HCT116 (cell line): ENCODE measurements at regions not wholly inside any gene's neighbourhood (a gene's known extent, or its start where the extent isn't known, plus 50 kb on each side); places are given as distances from the start of the nearest gene placed in this dataset.

Experiments
- ATAC-seq: fragments of 200-7000 bp; cut with Tn5 transposase; 2 replicates; pipeline ENCODE4 v1.9.1; 2020; ENCODE audit warnings: mild to moderate bottlenecking, moderate library complexity
- BruUV-seq: library from RNA; stranded (reverse); fragments of 400-500 nt; replicated peaks from 2 replicates; lab custom pipeline; 2021; lab: Mats Ljungman, UMichigan
- CTCF ChIA-PET: fragments of 300-600 bp; sonication (Branson Sonifier 250); formaldehyde crosslinking; loops from one replicate; lab custom pipeline; 2021; ENCODE audit warnings: antibody characterized with exemption; lab: Charles Lee
- POLR2A ChIA-PET: fragments of 300-600, 350-600 bp; sonication (Branson Sonifier 250); formaldehyde crosslinking; loops from one replicate; lab custom pipeline; 2021; ENCODE audit warnings: antibody characterized with exemption; lab: Charles Lee
- RAD21 ChIA-PET, 2 experiments: fragments of 300-600 bp; sonication (Branson Sonifier 250); formaldehyde crosslinking; loops; one replicate each; lab custom pipeline; 2023; ENCODE audit warnings: low total read pairs in 2 of 2; ENCODE audit not compliant: uncharacterized antibody in 2 of 2, unreplicated experiment in 2 of 2, low non-redundant PET in 1 of 2; lab: Charles Lee
- DNase-seq: peaks from one replicate; pipeline ENCODE4 v3.0.0-alpha.2; 2010; ENCODE audit warnings: low read depth, low spot score
- H2AFZ ChIP-seq: fragments of 200-600 bp; shearing (Covaris generic), sonication (generic); 2 replicates; pipeline ENCODE4 v1.6.1; 2017; ENCODE audit warnings: low read depth, mixed run types, mixed read lengths, antibody characterized with exemption, low read length; ENCODE audit not compliant: poor library complexity, severe bottlenecking
- H3K27ac ChIP-seq: 2 replicates; pipeline ENCODE4 v1.5.1; 2012; ENCODE audit warnings: low read depth, low read length
- H3K27me3 ChIP-seq: fragments of 200-600 bp; sonication (generic); 2 replicates; pipeline ENCODE4 v1.6.1; 2016; ENCODE audit warnings: mixed run types, low read length, mixed read lengths; ENCODE audit not compliant: insufficient read depth
- H3K36me3 ChIP-seq, 2 experiments: fragments of 200-500 bp in 1 of 2; fragments of 200-600 bp in 1 of 2; sonication (Bioruptor generic) in 1 of 2; sonication (generic) in 1 of 2; 2 replicates each; pipeline versions ENCODE4 v1.5.1 to v1.6.1; 2014 to 2016; ENCODE audit warnings: low read length in 2 of 2, inconsistent platforms in 1 of 2, mixed read lengths in 1 of 2, mixed run types in 1 of 2; ENCODE audit not compliant: insufficient read depth in 2 of 2, control insufficient read depth in 1 of 2
- H3K4me1 ChIP-seq, 2 experiments: fragments of 200-600 bp in 1 of 2; sonication (generic) in 1 of 2; 2 replicates each; pipeline versions ENCODE4 v1.5.1 to v1.6.1; 2012 to 2017; ENCODE audit warnings: low read length in 2 of 2, inconsistent platforms in 1 of 2, mild to moderate bottlenecking in 1 of 2, mixed read lengths in 1 of 2, mixed run types in 1 of 2, moderate library complexity in 1 of 2; ENCODE audit not compliant: insufficient read depth in 2 of 2, control insufficient read depth in 1 of 2
- H3K4me2 ChIP-seq: fragments of 200-600 bp; sonication (generic); 2 replicates; pipeline ENCODE4 v1.6.1; 2017; ENCODE audit warnings: mixed run types, low read length, mixed read lengths
- H3K4me3 ChIP-seq, 2 experiments: fragments of 200-600 bp in 1 of 2; sonication (generic) in 1 of 2; replicated peaks in 1 of 2; 2 replicates each; pipeline ENCODE4 v1.5.1; 2011 to 2016; ENCODE audit warnings: low read length in 2 of 2, control low read depth in 1 of 2, low read depth in 1 of 2, mild to moderate bottlenecking in 1 of 2, mixed read lengths in 1 of 2, mixed run types in 1 of 2
- H3K79me2 ChIP-seq: fragments of 200-600 bp; sonication (generic); 2 replicates; pipeline ENCODE4 v1.6.1; 2017; ENCODE audit warnings: mild to moderate bottlenecking, mixed run types, low read length, moderate library complexity, mixed read lengths; ENCODE audit not compliant: insufficient read depth
- H3K9ac ChIP-seq: fragments of 200-600 bp; sonication (generic); 2 replicates; pipeline ENCODE4 v1.6.1; 2016; ENCODE audit warnings: low read length, mixed read lengths
- H3K9me2 ChIP-seq: fragments of 200-600 bp; sonication (generic), shearing (Covaris generic); 2 replicates; pipeline ENCODE4 v1.6.1; 2017; ENCODE audit warnings: mixed run types, mild to moderate bottlenecking, moderate library complexity; ENCODE audit not compliant: insufficient read depth
- H3K9me3 ChIP-seq, 2 experiments: fragments of 200-500 bp in 1 of 2; fragments of 200-600 bp in 1 of 2; sonication (Bioruptor generic) in 1 of 2; sonication (generic) in 1 of 2; 2 replicates each; pipeline ENCODE4 v1.6.1; 2014 to 2017; ENCODE audit warnings: low read length in 2 of 2, mixed read lengths in 2 of 2, inconsistent platforms in 1 of 2, low read depth in 1 of 2, mild to moderate bottlenecking in 1 of 2, mixed run types in 1 of 2, moderate library complexity in 1 of 2; ENCODE audit not compliant: control insufficient read depth in 1 of 2, insufficient read depth in 1 of 2
- H4K20me1 ChIP-seq: fragments of 200-600 bp; sonication (generic), shearing (Covaris generic); 2 replicates; pipeline ENCODE4 v1.6.1; 2017; ENCODE audit warnings: mixed run types, mild to moderate bottlenecking, moderate library complexity; ENCODE audit not compliant: insufficient read depth
- EZH2 ChIP-seq: fragments of 200-600 bp; sonication (generic); IDR thresholded peaks from 2 replicates; pipeline ENCODE4 v1.6.1; 2017; ENCODE audit warnings: antibody characterized with exemption, mixed run types
- FOSL1 ChIP-seq: IDR thresholded peaks from 2 replicates; pipeline ENCODE4 v1.6.1; 2012; ENCODE audit warnings: low read depth
- POLR2AphosphoS5 ChIP-seq: IDR thresholded peaks from 2 replicates; pipeline ENCODE4 v1.6.1; 2011; ENCODE audit warnings: mild to moderate bottlenecking, low read depth, low read length, moderate library complexity
- intact Hi-C: fragments of 100-400 bp; cut with micrococcal nuclease; formaldehyde crosslinking; loops from 2 replicates; pipeline ENCODE4 v1.10.0; 2022
- TF ChIP-seq, protein P1 (sequence below): IDR thresholded peaks from 2 replicates; pipeline ENCODE4 v1.6.1; 2012; ENCODE audit warnings: low read depth

DNA sequence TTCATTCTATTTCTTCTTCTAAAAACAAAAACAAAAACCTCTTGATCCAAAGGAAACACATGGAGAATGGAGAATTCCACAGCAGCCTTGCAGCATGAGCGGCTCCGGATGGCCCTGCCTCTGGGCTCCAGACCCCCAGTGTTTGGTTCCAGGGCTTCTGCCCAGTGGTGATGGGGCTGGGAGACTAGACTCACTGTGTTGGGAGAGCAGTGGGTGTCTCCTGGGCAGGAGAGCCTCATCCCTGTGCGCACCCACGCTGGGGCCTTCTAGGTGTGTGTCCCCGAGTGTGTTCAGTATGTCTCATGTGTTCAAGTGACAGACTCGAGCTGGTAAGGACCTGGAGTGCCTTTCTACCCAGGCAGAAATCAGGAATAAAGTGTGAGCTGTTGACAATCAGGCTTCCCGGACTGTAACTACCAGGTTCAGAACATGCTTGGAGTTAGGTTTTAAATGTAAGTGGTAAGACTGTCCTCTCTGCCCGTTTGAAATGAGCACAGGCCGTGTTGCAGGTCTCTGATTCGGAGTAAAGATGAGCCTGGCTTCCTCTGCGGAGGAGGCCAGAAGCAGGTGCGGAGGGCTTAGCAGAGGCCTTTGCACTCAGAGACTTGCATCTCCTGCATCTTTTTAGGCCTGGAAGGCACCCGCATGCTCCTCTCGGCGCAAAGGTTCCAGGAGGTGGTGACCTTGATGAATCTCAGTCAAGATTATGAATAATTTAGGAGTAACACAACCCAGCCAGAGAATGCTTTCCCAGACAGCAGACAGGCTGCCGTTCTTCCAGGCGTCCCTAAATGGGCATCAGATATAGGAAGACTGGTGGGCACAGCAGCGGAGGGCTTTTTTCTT is 253.6 kb downstream of the CDH26 start:
- H3K4me3 ChIP-seq = no peak overlapping the region
- POLR2A ChIA-PET = interaction anchor here (0.6 kb wide), 1 partner anchor 1742 kb away, joined by 3 read pairs; no protein-coding TSS in a partner anchor
- H3K79me2 ChIP-seq = no peaks in the 10 kb centered on the region
- no peak for ATAC-seq
- H3K27me3 ChIP-seq = peaks cover 3% of the 10 kb centered on the region; the same call in 1 of the 2 replicates
- no TSS peak for BruUV-seq
- H3K9me3 ChIP-seq = no peaks in the 10 kb centered on the region
- no peak overlapping the region for H3K27ac ChIP-seq
- RAD21 ChIA-PET = interaction anchor here in 1 of 2 experiments (1.0 kb wide), 1 partner anchor 154 kb away, joined by 3 read pairs; no protein-coding TSS in a partner anchor
- no peaks in the 10 kb centered on the region for H3K4me1 ChIP-seq
- no peak overlapping the region for H3K9ac ChIP-seq
- no peak for DNase-seq
- CTCF ChIA-PET = no interaction called here
- no peak overlapping the region for H3K4me2 ChIP-seq
- intact Hi-C loops = loop anchor here (1.0 to 2.0 kb wide), 2 partner anchors 1675 to 1685 kb away; no protein-coding TSS in a partner anchor
- no peaks in the 10 kb centered on the region for H3K9me2 ChIP-seq
- no peak for TF ChIP-seq FOSL1
- TF ChIP-seq, protein P1, sequence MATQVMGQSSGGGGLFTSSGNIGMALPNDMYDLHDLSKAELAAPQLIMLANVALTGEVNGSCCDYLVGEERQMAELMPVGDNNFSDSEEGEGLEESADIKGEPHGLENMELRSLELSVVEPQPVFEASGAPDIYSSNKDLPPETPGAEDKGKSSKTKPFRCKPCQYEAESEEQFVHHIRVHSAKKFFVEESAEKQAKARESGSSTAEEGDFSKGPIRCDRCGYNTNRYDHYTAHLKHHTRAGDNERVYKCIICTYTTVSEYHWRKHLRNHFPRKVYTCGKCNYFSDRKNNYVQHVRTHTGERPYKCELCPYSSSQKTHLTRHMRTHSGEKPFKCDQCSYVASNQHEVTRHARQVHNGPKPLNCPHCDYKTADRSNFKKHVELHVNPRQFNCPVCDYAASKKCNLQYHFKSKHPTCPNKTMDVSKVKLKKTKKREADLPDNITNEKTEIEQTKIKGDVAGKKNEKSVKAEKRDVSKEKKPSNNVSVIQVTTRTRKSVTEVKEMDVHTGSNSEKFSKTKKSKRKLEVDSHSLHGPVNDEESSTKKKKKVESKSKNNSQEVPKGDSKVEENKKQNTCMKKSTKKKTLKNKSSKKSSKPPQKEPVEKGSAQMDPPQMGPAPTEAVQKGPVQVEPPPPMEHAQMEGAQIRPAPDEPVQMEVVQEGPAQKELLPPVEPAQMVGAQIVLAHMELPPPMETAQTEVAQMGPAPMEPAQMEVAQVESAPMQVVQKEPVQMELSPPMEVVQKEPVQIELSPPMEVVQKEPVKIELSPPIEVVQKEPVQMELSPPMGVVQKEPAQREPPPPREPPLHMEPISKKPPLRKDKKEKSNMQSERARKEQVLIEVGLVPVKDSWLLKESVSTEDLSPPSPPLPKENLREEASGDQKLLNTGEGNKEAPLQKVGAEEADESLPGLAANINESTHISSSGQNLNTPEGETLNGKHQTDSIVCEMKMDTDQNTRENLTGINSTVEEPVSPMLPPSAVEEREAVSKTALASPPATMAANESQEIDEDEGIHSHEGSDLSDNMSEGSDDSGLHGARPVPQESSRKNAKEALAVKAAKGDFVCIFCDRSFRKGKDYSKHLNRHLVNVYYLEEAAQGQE = no peak
- no peak for TF ChIP-seq POLR2AphosphoS5
- no peak for TF ChIP-seq EZH2
- H4K20me1 ChIP-seq = no peaks in the 10 kb centered on the region
- no peak overlapping the region for H2AFZ ChIP-seq
- no peaks in the 10 kb centered on the region for H3K36me3 ChIP-seq
